Keratinocyte (primary cell): ENCODE measurements at regions not wholly inside any gene's neighbourhood (a gene's known extent, or its start where the extent isn't known, plus 50 kb on each side); places are given as distances from the start of the nearest gene placed in this dataset.

Experiments
- EZH2 ChIP-seq: IDR thresholded peaks from one replicate; pipeline ENCODE4 v1.6.1; 2012; ENCODE audit warnings: inconsistent platforms, mild to moderate bottlenecking, low read length, moderate library complexity
- TF ChIP-seq, protein P1 (sequence below), 3 experiments: IDR thresholded peaks in 1 of 3; conservative IDR thresholded peaks in 1 of 3; optimal IDR thresholded peaks in 1 of 3; 2 replicates in 2 of 3; 3 replicates in 1 of 3; pipeline versions ENCODE3 to v1.5.1; 2011; ENCODE audit warnings: low read length in 3 of 3, mild to moderate bottlenecking in 3 of 3, moderate library complexity in 2 of 3, control low read depth in 1 of 3, inconsistent platforms in 1 of 3; ENCODE audit not compliant: insufficient read depth in 2 of 3; ENCODE audit errors: extremely low read depth in 1 of 3

DNA sequence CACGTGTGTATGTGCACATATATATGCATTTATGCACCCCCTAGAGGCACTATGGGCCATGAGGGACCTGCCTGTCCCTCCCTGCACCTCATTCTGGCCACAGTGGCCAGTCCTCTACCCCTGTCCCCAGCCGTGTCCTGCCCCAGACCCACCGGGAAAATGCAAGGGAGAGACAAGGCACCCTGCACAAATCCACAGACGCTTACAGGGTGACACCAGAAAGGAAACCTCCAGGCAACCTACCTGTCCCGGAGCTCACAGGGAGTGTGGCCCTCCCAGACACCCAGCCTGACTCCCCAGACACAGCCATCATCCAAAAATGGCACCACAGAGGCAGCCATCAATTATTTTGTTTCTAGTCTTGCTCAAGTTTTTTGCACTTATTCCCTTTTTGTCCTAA lies 440.4 kb downstream of the SOX9 start:
- TF ChIP-seq, protein P1, sequence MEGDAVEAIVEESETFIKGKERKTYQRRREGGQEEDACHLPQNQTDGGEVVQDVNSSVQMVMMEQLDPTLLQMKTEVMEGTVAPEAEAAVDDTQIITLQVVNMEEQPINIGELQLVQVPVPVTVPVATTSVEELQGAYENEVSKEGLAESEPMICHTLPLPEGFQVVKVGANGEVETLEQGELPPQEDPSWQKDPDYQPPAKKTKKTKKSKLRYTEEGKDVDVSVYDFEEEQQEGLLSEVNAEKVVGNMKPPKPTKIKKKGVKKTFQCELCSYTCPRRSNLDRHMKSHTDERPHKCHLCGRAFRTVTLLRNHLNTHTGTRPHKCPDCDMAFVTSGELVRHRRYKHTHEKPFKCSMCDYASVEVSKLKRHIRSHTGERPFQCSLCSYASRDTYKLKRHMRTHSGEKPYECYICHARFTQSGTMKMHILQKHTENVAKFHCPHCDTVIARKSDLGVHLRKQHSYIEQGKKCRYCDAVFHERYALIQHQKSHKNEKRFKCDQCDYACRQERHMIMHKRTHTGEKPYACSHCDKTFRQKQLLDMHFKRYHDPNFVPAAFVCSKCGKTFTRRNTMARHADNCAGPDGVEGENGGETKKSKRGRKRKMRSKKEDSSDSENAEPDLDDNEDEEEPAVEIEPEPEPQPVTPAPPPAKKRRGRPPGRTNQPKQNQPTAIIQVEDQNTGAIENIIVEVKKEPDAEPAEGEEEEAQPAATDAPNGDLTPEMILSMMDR (optimal IDR thresholded peaks at IDR 0.05 in 1 of 3, IDR thresholded peaks at IDR 0.05 in 1 of 3, conservative IDR thresholded peaks at IDR 0.05 in 1 of 3; ENCODE audit: extremely low read depth in 1 of 3, insufficient read depth in 2 of 3, low read length in 3 of 3): no peak
- no peak for TF ChIP-seq EZH2
